ENCODE measurements at regions not wholly inside any gene's neighbourhood (a gene's known extent, or its start where the extent isn't known, plus 50 kb on each side); places are given as distances from the start of the nearest gene placed in this dataset.

DNA sequence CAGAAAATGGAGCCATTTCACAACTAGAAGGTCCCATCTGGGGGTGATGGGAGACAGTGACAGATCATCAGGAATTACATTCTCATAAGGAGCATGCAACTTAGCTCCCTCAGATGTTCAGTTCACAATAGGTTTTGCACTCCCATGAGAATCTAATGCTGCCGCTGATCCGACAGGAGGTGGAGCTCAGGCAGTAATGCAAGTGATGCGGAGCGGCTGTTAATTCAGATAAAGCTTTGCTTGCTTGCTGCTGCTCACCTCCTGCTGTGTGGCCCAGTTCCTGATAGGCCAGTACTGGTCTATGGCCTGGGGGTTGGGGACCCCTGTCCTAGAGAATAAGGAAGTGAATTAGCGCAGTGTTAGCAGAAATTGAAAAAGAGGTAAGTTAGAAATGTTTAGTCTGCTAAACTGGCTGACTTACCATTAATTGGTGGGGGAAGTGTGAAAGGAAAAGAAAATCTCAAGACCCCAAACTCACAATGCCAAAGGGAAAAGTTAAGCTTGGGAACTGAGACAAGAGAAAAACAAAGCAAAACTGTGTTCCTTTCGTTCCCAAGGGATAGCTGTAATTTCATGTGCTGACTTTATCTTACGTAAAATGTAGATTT, 76.4 kb downstream of the LYZL2 start (continued):
- TF ChIP-seq, protein P1, sequence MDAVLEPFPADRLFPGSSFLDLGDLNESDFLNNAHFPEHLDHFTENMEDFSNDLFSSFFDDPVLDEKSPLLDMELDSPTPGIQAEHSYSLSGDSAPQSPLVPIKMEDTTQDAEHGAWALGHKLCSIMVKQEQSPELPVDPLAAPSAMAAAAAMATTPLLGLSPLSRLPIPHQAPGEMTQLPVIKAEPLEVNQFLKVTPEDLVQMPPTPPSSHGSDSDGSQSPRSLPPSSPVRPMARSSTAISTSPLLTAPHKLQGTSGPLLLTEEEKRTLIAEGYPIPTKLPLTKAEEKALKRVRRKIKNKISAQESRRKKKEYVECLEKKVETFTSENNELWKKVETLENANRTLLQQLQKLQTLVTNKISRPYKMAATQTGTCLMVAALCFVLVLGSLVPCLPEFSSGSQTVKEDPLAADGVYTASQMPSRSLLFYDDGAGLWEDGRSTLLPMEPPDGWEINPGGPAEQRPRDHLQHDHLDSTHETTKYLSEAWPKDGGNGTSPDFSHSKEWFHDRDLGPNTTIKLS (IDR thresholded peaks at IDR 0.05; ENCODE audit: borderline replicate concordance, low read depth) = no peak
- TF ChIP-seq HDAC3 (IDR thresholded peaks at IDR 0.05; ENCODE audit: borderline replicate concordance, partially characterized antibody) = peak; percentile 86
- TF ChIP-seq DPF2 (IDR thresholded peaks at IDR 0.05) = peak; percentile 93
- no peak for TF ChIP-seq RBM34 (IDR thresholded peaks at IDR 0.05; ENCODE audit: borderline replicate concordance, insufficient read depth, low read length)
- TF ChIP-seq COPS2 (conservative IDR thresholded peaks at IDR 0.05) = no peak
- no peak for TF ChIP-seq CBX1 (IDR thresholded peaks at IDR 0.05; ENCODE audit: low read depth)
- 0 out of 2 replicates have a peak, but pooled peaks have one; percentile 72 for TF ChIP-seq CTBP1 (IDR thresholded peaks at IDR 0.05; ENCODE audit: borderline replicate concordance)
- 0 out of 2 replicates have a peak, but pooled peaks have one; percentile 45 for TF ChIP-seq GABPB1 (CRISPR knock-in tag; IDR thresholded peaks at IDR 0.05)
- TF ChIP-seq ZKSCAN8 (CRISPR knock-in tag; IDR thresholded peaks at IDR 0.05) = no peak
- TF ChIP-seq, protein P2, sequence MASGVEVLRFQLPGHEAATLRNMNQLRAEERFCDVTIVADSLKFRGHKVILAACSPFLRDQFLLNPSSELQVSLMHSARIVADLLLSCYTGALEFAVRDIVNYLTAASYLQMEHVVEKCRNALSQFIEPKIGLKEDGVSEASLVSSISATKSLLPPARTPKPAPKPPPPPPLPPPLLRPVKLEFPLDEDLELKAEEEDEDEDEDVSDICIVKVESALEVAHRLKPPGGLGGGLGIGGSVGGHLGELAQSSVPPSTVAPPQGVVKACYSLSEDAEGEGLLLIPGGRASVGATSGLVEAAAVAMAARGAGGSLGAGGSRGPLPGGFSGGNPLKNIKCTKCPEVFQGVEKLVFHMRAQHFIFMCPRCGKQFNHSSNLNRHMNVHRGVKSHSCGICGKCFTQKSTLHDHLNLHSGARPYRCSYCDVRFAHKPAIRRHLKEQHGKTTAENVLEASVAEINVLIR (CRISPR knock-in tag; IDR thresholded peaks at IDR 0.05) = no peak
- TF ChIP-seq ZBTB1 (CRISPR knock-in tag; IDR thresholded peaks at IDR 0.05; ENCODE audit: borderline replicate concordance, low read depth) = no peak
- no peak for TF ChIP-seq MCM2 (IDR thresholded peaks at IDR 0.05; ENCODE audit: low read depth)
- TF ChIP-seq MTA2 (IDR thresholded peaks at IDR 0.05; ENCODE audit: low read depth) = peak; percentile 89
- no peak for TF ChIP-seq ZBTB9 (CRISPR knock-in tag; IDR thresholded peaks at IDR 0.05)

Data from K562 (cell line).